Amygdala (tissue), 56 donors: ENCODE measurements at regions not wholly inside any gene's neighbourhood (a gene's known extent, or its start where the extent isn't known, plus 50 kb on each side); places are given as distances from the start of the nearest gene placed in this dataset.
"Not testable (repeated sequence)": the region's sequence is repeated elsewhere in the genome, so short reads cannot be mapped to it uniquely, and the experiment has no call there.

Source experiments
- DNase-seq, 56 donors: peaks; one replicate each; lab custom pipeline; 2025; lab: John Stamatoyannopoulos, UW

- no peak for DNase-seq
Measured at GRCh38 chr3:22443571-22444233, 692.7 kb upstream of the ZNF385D start.

DNA sequence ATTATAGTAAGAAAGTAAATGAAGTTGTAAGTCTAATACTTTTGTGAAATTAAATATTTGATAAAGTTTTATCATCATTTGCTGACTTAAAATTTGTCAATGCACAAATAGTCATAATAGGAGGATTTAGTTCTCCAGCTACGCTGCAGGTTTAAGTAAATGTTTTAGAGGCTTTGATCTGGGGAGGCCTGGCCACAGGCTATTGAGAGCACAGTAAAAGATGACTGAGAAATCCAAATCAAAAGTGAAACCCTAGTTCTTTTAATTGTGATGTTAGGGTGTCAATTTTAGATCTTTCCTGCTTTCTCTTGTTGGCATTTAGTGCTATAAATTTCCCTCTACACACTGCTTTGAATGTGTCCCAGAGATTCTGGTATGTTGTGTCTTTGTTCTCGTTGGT, 694.3 kb upstream of the ZNF385D start:
- DNase-seq = not testable (repeated sequence)

DNA sequence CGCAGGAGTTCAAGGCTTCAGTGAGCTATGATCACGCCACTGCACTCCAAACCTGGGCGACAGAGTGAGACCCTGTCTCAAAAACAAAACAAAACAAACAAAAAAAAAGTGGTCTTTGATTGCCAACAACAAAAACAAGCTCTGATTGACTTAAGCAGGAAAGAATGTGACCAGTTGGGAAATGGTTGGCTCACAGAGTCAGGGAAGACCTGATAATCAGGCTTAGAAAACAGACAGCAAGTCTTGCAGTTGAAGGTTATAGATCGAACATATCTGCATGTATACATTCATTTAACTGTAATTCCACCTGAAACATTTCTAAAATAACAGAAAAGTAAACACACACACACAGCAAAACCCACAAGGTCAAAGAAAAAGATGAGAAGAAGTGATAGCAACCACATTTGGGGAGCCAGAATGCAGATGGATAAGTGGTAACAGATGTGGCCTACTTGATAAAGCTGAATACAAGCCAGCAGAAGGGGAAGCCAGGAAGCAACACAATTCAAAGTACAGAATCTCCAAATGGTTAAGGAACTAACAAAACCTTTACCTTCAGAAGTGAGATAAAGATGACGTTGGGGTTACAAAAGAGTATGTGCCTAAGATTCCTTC, 699.9 kb upstream of the ZNF385D start:
- no peak for DNase-seq

DNA sequence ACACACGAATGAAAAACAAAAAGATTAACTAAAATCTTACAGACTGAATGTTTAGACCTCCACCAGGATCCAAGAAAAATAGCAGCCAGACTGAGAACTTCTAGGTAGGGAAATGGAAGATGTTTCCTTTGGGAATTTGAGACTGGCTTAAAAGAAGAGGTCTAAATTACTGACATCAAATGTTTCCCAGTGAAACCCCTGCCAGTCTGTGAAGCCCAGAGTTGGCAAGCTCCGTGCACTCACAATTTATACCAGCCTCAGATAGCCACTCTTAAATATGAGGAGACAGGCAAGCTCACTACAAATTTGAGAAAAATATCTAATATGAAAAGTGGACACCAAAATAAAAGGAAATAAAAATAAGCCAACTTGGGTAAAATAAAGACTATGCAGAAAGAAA, 700.5 kb upstream of the ZNF385D start:
- DNase-seq = no peak

GRCh38 chr3:22453906-22454535, 703.0 kb upstream of the ZNF385D start:
- DNase-seq = no peak

GRCh38 chr3:22469995-22470394, 719.0 kb upstream of the ZNF385D start:
- DNase-seq = no peak

GRCh38 chr3:22471557-22471956, 720.5 kb upstream of the ZNF385D start:
- no peak for DNase-seq

DNA sequence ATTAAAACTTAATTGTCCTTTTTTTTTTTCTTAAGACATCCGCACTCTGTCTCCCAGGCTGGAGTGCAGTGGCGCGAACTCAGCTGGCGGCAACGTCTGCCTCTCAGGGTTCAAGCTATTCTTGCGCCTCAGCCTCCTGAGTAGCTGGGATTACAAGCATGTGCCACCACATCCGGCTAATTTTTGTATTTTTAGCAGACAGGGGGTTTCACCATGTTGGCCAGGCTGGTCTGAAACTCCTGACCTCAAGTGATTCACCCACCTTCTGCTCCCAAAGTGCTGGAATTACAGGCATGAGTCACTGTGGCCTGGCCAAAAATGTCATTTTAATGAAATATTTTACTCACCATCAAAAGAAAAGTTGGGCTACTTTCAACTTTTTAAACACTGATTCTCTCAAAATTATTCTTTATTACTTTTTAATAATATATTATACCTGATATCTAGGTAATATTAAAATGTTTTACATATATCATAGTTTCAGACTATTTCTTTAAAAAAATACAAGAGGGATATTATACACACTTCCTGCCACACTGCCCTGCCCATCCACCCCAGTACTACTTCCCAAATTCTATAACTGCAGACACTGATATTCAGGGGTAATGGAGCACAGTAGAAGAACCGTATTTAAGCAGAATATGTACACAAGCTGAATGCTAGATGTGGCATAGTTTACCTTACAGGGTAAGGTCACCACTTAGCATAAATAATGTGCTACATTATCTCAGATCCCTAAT, 723.9 kb upstream of the ZNF385D start:
- DNase-seq = no peak

DNA sequence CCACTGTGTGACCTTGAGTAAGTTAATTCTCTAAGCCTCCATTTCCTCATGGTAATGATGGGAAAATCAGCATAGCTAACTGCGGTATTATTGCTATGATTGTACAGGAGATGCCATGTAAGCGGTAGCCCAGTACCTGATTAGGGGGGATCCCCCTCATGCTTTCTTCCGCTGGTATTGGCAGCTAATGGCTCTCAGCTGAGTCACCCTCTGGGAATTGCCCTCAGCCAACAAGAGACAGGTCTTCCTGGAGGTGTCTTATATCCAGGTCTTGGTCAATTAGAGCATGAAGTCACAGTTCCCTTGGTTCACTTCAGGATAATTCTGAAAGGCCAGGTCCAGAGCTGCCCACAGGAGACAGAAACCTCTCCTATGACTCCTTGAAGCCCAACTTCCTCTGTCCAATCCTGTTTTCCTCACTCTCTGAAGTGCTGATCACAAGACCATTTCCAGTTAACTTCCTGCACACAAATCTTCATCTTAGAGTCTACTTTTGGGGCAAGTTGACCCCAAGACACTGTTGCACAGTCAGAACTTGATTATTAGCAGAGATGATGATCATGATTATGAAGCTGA, 724.7 kb upstream of the ZNF385D start:
- no peak for DNase-seq

- DNase-seq = no peak
Measured at GRCh38 chr3:22476976-22477375, 726.0 kb upstream of the ZNF385D start.

DNA sequence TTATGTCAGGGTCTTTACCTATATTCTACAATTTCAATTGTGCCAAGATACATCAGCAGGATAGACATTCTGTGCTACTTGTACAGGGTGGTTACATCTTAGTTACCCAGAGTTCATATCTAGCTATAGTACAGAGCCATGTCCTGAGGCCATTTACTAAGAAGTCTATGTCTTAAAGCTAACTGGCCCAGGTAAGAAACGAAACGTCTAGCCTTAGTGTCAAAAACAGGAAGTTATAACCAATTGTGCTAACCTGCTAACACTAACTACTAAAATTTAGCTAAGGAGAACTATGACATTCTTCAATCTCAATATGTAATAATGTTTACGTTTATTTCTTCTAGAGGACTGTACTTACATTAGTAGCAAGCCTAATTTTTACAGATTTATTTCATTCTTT, 717.2 kb upstream of the UBE2E2 start:
- no peak for DNase-seq

- no peak for DNase-seq
Measured at GRCh38 chr3:22490747-22491146, 712.4 kb upstream of the UBE2E2 start.

GRCh38 chr3:22491344-22491743, 711.8 kb upstream of the UBE2E2 start:
- no peak for DNase-seq

DNA sequence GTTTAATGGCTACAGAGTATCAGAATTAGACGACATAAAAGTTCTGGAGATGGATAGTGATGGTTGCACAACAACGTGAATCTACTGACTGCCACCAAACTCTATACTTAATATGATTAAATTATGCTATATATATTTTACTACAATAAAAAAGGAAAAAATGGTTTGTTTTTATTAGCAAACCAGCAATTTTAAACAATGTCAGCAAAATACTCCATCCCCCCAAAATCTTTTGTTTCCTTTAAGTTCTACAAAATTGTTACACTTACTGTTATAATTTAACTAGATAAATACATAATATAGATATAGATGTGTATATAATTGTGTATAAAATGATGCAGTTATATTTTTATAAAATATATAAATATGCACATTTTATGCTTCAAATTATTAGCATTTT, 710.8 kb upstream of the UBE2E2 start:
- no peak for DNase-seq

DNA sequence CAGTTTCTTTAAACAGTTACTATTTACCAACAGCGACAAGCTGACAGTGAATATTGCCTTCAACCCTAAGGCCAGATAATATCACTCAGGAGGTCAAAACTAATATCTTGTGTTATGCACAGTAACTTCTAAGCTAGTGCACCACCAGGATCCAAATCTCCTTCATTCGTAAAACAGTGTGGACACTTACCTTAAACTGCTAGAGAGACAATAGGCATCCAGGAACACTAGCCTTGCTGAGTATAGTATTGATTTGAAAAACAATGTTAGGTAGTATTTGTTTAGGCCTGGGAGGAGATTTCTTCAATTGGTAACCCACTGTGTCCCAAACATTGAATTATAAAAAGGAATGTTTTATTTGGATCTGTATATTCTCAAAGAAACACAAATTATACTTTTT, 707.9 kb upstream of the UBE2E2 start:
- DNase-seq = no peak

DNA sequence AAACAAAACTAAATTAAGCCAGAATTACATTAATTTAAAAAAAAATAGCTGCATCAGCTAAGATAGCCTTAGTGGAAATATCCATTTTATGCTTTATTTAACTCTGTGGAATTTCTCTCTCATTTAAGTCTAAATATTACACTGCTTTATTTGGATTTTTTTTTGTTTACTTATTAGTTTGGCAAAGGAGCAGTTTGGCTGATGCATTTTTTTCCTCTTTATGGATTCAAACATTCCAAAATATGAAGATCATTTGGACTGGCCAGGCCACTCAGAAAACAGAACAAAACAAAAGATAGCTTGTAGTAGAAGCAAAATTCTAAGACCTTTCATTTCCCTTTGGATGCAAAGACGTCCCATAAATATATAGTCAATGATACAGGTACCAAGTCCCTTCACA, 707.3 kb upstream of the UBE2E2 start:
- no peak for DNase-seq

- no peak for DNase-seq
Measured at GRCh38 chr3:22496641-22497040, 706.5 kb upstream of the UBE2E2 start.

GRCh38 chr3:22506871-22507270, 696.3 kb upstream of the UBE2E2 start:
- no peak for DNase-seq

DNA sequence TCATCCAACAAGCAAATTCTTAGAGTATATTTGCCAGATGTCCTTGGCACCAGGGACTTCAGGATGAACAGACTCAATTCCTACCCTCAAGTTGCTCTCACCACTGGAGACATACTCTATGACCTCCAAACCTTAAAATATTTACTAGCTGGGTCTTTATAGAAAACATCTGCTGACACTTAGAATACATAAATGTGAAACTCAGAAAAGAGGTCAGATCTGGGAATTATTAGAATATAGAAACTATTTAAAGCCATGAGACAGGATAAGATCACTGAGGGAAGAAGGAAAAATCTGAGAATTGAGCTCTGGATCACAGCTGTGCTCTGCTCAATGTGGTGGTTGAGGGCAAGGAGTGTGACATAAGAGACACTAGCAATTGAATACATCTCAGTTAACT, 695.4 kb upstream of the UBE2E2 start:
- DNase-seq = no peak

DNA sequence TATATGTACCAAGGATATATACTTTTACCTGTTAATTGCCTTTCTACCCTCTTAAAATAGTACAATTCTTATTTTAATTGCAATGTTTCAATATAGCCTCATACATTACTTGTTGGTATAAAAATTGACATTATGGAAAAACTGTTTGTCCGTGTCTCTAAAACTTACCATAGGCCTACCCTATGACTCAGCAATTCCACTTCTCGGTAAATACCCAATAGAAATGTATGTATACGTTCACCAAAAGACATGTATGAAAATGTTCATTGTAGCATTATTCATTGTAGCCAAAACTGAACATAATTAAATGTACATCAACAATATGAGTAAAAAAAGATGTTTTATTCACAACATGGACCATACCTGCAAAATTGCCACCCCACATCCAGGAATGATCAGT, 679.2 kb upstream of the UBE2E2 start:
- no peak for DNase-seq

GRCh38 chr3:22526266-22526837, 676.8 kb upstream of the UBE2E2 start:
- DNase-seq = no peak
